Neutrophil (primary cell): ENCODE measurements at regions not wholly inside any gene's neighbourhood (a gene's known extent, or its start where the extent isn't known, plus 50 kb on each side); places are given as distances from the start of the nearest gene placed in this dataset.
"Not testable (repeated sequence)": the region's sequence is repeated elsewhere in the genome, so short reads cannot be mapped to it uniquely, and the experiment has no call there.

Source experiments
- H3K27ac ChIP-seq: fragments of 200-600 bp; sonication (generic); 2 replicates; pipeline ENCODE4 v1.5.1; 2016; ENCODE audit warnings: mild to moderate bottlenecking, moderate library complexity
- H3K27me3 ChIP-seq: fragments of 200-600 bp; sonication (generic); 2 replicates; pipeline ENCODE4 v1.6.0; 2016; ENCODE audit warnings: mild to moderate bottlenecking
- H3K36me3 ChIP-seq: fragments of 200-600 bp; sonication (generic); 2 replicates; pipeline ENCODE4 v1.5.1; 2017
- H3K4me1 ChIP-seq, 2 experiments: fragments of 200-600 bp in 1 of 2; sonication (generic) in 1 of 2; 1 replicate in 1 of 2; 2 replicates in 1 of 2; pipeline versions ENCODE4 v1.5.1 to v1.6.1; 2013 to 2016; ENCODE audit warnings: low read depth in 1 of 2, low read length in 1 of 2, mild to moderate bottlenecking in 1 of 2, moderate library complexity in 1 of 2; ENCODE audit not compliant: control insufficient read depth in 1 of 2, insufficient read depth in 1 of 2
- H3K4me3 ChIP-seq, 2 experiments: fragments of 200-600 bp in 1 of 2; sonication (generic) in 1 of 2; 1 replicate in 1 of 2; 2 replicates in 1 of 2; pipeline ENCODE4 v1.5.1; 2013 to 2016; ENCODE audit warnings: low read depth in 1 of 2, low read length in 1 of 2, mild to moderate bottlenecking in 1 of 2, moderate library complexity in 1 of 2
- H3K9me3 ChIP-seq: fragments of 200-600 bp; sonication (generic); 2 replicates; pipeline ENCODE4 v1.5.1; 2016
- TF ChIP-seq, protein P1 (sequence below): fragments of 200-600 bp; sonication (generic); IDR thresholded peaks from 2 replicates; pipeline ENCODE4 v1.5.1; 2016; ENCODE audit warnings: antibody characterized with exemption

GRCh38 chr13:59404331-59404730 lies 759.4 kb downstream of the DIAPH3 start:
- Histone ChIP-seq H3K27ac (no peak overlapping the region), H3K9me3 (no peaks in the 10 kb centered on the region)
- TF ChIP-seq, protein P1, sequence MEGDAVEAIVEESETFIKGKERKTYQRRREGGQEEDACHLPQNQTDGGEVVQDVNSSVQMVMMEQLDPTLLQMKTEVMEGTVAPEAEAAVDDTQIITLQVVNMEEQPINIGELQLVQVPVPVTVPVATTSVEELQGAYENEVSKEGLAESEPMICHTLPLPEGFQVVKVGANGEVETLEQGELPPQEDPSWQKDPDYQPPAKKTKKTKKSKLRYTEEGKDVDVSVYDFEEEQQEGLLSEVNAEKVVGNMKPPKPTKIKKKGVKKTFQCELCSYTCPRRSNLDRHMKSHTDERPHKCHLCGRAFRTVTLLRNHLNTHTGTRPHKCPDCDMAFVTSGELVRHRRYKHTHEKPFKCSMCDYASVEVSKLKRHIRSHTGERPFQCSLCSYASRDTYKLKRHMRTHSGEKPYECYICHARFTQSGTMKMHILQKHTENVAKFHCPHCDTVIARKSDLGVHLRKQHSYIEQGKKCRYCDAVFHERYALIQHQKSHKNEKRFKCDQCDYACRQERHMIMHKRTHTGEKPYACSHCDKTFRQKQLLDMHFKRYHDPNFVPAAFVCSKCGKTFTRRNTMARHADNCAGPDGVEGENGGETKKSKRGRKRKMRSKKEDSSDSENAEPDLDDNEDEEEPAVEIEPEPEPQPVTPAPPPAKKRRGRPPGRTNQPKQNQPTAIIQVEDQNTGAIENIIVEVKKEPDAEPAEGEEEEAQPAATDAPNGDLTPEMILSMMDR = no peak

DNA sequence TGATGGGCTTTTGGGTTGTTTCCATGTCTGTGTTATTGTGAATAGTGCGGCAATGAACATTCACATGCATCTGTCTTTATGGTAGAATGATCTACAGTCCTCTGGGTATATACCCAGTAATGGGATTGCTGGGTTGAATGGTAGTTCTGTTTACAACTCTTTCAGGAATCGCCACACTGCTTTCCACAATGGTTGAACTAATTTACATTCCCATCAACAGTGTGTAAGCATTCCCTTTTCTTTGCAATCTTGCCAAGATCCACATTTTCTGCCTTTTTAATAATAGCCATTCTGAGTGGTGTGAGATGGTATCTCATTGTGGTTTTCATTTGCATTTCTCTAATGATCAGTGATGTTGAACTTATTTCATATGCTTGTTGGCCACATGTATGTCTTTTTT lies 756.5 kb downstream of the DIAPH3 start:
- not testable (repeated sequence) for H3K9me3 ChIP-seq, H3K36me3 ChIP-seq, H3K27me3 ChIP-seq, H3K4me3 ChIP-seq, H3K4me1 ChIP-seq, H3K27ac ChIP-seq

More at GRCh38 chr13:59404331-59404730, 759.4 kb downstream of the DIAPH3 start:
- Histone ChIP-seq H3K4me3 (no peak overlapping the region), H3K27me3 (no peaks in the 10 kb centered on the region), H3K36me3 (no peaks in the 10 kb centered on the region), H3K4me1 (no peaks in the 10 kb centered on the region)

GRCh38 chr13:59408738-59409137 lies 755.0 kb downstream of the DIAPH3 start:
- no peaks in the 10 kb centered on the region for H3K4me1 ChIP-seq
- no peaks in the 10 kb centered on the region for H3K27me3 ChIP-seq
- H3K9me3 ChIP-seq = no peaks in the 10 kb centered on the region
- no peak overlapping the region for H3K4me3 ChIP-seq
- H3K36me3 ChIP-seq = no peaks in the 10 kb centered on the region
- TF ChIP-seq, protein P1 = no peak
- no peak overlapping the region for H3K27ac ChIP-seq

- Histone ChIP-seq H3K27ac (no peak overlapping the region), H3K4me3 (no peak overlapping the region), H3K4me1 (no peaks in the 10 kb centered on the region), H3K9me3 (no peaks in the 10 kb centered on the region), H3K36me3 (no peaks in the 10 kb centered on the region), H3K27me3 (no peaks in the 10 kb centered on the region)
- TF ChIP-seq, protein P1 = no peak
Observed at GRCh38 chr13:59409211-59409610, 754.5 kb downstream of the DIAPH3 start.

DNA sequence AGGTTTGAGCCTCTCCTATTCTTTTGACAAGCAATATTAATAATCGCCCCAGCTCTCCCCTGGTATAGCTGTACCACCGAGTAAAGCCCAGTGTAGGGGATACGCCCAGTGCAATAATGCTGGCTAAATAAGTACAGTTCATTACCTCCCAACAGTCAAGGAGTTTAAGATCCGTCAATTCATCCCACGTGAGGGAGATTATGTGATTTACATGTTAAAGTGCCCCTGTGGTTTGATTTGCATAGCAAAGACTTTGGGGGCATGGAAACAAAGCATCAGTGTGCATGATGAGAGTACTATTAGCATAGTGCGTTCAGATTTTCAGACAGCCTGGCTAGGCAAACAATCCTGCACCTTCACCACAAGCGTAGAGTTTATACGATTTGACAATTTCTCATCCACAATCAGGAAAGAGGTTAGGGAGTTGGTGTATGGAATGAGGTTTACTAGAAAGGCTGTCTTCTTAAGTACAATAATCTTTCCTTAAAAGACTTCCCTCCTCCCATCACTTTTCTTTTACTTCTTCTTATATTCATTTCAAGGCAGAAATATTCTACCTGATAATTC lies 754.0 kb downstream of the DIAPH3 start:
- Histone ChIP-seq H3K27me3 (no peaks in the 10 kb centered on the region), H3K36me3 (no peaks in the 10 kb centered on the region), H3K9me3 (no peaks in the 10 kb centered on the region), H3K4me3 (no peak overlapping the region), H3K4me1 (no peaks in the 10 kb centered on the region), H3K27ac (no peak overlapping the region)
- TF ChIP-seq, protein P1 = no peak

DNA sequence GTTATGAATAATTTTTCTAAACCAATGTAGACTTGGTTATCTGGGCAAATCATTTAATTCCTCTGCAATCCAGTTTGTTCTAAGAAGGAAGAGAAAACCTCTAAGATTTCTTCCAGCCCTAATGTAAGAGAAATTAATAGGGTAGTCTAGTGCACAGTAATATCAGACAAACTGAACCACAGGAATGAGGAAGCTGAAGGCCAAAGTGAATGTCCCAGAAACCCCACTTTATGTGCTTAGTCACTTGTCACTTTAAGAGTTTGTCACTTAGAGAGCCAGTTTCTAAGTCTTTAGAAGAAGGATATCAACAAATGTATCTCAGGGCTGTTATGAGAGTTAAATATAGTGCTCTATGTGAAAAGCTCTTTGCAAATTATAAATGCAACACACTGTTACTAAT lies 750.6 kb downstream of the DIAPH3 start:
- Histone ChIP-seq H3K27me3 (no peaks in the 10 kb centered on the region), H3K36me3 (no peaks in the 10 kb centered on the region), H3K4me3 (no peak overlapping the region), H3K27ac (no peak overlapping the region), H3K9me3 (no peaks in the 10 kb centered on the region), H3K4me1 (no peaks in the 10 kb centered on the region)
- TF ChIP-seq, protein P1 = no peak
